ENCODE measurements at regions not wholly inside any gene's neighbourhood (a gene's known extent, or its start where the extent isn't known, plus 50 kb on each side); places are given as distances from the start of the nearest gene placed in this dataset.

DNA sequence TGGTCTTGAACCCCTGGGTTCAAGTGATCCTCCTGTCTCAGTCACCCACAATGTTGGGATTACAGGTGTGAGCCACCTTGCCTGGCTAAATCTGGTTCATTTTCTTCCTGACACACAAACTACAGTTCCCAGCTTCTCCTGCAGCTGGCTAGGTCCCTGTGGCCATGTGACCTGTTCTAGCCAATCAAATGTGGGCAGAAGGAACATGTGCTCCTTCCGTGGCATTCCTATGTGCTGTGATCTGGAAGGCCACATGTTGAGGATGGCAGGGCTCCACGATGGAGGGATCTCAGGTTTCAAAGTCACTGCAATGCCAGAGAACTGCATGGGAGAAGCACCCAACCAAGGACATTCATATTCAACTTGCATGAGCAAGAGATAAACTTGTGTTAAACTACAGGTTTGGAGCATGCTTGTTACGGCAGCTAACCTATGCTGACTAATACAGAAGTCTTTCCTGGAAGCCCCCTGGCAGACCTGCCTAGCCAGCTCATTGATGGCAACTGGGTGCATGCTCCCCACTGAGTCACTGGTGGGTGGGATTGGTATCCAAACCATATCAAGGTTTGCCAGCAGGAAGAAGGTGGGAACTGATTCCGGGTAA, 86.0 kb downstream of the RPS6KA4 start:
- TF ChIP-seq, protein P1, sequence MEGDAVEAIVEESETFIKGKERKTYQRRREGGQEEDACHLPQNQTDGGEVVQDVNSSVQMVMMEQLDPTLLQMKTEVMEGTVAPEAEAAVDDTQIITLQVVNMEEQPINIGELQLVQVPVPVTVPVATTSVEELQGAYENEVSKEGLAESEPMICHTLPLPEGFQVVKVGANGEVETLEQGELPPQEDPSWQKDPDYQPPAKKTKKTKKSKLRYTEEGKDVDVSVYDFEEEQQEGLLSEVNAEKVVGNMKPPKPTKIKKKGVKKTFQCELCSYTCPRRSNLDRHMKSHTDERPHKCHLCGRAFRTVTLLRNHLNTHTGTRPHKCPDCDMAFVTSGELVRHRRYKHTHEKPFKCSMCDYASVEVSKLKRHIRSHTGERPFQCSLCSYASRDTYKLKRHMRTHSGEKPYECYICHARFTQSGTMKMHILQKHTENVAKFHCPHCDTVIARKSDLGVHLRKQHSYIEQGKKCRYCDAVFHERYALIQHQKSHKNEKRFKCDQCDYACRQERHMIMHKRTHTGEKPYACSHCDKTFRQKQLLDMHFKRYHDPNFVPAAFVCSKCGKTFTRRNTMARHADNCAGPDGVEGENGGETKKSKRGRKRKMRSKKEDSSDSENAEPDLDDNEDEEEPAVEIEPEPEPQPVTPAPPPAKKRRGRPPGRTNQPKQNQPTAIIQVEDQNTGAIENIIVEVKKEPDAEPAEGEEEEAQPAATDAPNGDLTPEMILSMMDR (IDR thresholded peaks at IDR 0.05 in 2 of 3, conservative IDR thresholded peaks at IDR 0.05 in 1 of 3; ENCODE audit: insufficient read depth in 2 of 3, low read depth in 1 of 3, low read length in 3 of 3), result no peak
- TF ChIP-seq POLR2A (conservative IDR thresholded peaks at IDR 0.05) (no peak), KLF16 (IDR thresholded peaks at IDR 0.05) (no peak)
- TF ChIP-seq, protein P2, sequence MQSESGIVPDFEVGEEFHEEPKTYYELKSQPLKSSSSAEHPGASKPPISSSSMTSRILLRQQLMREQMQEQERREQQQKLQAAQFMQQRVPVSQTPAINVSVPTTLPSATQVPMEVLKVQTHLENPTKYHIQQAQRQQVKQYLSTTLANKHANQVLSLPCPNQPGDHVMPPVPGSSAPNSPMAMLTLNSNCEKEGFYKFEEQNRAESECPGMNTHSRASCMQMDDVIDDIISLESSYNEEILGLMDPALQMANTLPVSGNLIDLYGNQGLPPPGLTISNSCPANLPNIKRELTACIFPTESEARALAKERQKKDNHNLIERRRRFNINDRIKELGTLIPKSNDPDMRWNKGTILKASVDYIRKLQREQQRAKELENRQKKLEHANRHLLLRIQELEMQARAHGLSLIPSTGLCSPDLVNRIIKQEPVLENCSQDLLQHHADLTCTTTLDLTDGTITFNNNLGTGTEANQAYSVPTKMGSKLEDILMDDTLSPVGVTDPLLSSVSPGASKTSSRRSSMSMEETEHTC (IDR thresholded peaks at IDR 0.05), result no peak
- TF ChIP-seq, protein P3, sequence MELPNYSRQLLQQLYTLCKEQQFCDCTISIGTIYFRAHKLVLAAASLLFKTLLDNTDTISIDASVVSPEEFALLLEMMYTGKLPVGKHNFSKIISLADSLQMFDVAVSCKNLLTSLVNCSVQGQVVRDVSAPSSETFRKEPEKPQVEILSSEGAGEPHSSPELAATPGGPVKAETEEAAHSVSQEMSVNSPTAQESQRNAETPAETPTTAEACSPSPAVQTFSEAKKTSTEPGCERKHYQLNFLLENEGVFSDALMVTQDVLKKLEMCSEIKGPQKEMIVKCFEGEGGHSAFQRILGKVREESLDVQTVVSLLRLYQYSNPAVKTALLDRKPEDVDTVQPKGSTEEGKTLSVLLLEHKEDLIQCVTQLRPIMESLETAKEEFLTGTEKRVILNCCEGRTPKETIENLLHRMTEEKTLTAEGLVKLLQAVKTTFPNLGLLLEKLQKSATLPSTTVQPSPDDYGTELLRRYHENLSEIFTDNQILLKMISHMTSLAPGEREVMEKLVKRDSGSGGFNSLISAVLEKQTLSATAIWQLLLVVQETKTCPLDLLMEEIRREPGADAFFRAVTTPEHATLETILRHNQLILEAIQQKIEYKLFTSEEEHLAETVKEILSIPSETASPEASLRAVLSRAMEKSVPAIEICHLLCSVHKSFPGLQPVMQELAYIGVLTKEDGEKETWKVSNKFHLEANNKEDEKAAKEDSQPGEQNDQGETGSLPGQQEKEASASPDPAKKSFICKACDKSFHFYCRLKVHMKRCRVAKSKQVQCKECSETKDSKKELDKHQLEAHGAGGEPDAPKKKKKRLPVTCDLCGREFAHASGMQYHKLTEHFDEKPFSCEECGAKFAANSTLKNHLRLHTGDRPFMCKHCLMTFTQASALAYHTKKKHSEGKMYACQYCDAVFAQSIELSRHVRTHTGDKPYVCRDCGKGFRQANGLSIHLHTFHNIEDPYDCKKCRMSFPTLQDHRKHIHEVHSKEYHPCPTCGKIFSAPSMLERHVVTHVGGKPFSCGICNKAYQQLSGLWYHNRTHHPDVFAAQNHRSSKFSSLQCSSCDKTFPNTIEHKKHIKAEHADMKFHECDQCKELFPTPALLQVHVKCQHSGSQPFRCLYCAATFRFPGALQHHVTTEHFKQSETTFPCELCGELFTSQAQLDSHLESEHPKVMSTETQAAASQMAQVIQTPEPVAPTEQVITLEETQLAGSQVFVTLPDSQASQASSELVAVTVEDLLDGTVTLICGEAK (IDR thresholded peaks at IDR 0.05), result no peak
- TF ChIP-seq, protein P3 (CRISPR knock-in tag; IDR thresholded peaks at IDR 0.05), result no peak

All from K562 (cell line).